OCI-M2 (cell line): ENCODE measurements at regions not wholly inside any gene's neighbourhood (a gene's known extent, or its start where the extent isn't known, plus 50 kb on each side); places are given as distances from the start of the nearest gene placed in this dataset.
"Not testable (repeated sequence)": the region's sequence is repeated elsewhere in the genome, so short reads cannot be mapped to it uniquely, and the experiment has no call there.

Source experiments
- DNase-seq: peaks from one replicate; lab custom pipeline; 2025; ENCODE audit not compliant: unreplicated experiment; lab: John Stamatoyannopoulos, UW

DNA sequence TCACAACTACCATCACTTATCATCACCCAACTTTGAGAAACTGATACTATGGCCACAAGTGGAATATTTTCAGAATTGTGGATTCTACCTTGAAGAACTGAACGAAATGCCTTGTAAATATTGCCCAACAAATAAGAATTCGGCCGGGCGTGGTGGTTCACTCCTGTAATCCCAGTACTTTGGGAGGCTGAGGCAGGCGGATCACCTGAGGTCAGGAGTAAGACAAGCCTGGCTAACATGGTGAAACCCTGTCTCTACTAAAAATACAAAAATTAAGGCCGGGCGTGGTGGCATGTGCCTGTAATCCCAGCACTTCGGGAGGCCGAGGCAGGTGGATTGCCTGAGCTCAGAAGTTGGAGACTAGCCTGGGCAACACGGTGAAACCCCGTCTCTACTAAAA lies 862.7 kb downstream of the ZPLD1 start:
- not testable (repeated sequence) for DNase-seq

DNA sequence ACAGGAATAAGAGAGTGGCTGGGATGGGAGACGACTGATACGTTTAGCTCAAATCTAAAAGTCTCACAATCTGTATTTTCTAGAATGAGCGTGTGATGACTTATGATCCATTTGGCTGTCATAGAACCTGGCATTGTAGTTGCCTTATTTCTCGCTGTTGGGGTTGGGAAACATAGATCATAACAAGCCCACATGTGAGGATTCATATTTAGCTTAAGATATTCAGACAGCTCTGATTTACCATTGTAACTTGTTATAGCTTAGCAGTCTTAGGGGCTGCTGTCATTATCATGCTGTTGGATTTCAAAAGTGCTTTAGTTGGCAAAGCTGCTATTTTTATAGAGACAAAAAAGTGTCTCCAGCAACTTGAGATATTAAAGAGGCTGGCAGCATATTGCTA lies 871.3 kb downstream of the ZPLD1 start:
- DNase-seq, result no peak

DNA sequence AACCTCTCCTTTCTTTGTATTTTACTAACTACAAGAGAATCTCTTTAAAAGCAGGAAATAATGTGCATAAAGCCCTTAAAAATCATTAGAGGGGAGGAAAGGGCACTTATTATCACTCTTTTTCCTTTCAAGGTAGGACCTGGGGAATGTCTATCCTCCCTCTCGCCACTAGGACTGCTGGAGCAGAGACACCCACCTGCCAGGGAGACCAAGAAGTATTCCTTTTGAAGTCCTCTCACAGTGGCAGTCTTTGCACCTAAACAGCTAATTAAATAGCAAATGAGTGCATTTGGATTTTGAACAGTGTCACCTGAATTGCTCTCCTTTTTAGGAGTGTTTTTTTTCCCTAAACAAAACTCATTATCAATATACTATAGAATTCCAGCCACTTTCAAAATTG lies 874.1 kb downstream of the ZPLD1 start:
- no peak for DNase-seq

DNA sequence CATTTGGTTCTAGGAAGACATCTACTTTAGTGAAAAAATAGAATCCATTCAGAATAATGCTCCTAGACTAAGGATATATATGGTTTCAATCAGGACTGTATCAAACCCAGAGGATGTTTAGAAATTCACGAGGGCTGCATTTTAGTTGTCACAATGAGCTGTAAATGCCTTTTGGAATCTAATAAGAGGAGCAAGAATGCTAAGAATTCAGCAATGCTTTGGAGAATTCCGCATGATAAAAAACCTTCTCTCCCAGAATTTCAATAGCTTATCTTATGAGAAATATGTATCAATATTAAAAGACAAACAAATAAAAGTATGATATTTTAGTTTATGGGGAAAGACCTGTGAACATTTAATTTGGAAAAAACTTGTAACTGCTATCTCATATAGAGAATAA lies 885.1 kb downstream of the ZPLD1 start:
- DNase-seq, result no peak

DNA sequence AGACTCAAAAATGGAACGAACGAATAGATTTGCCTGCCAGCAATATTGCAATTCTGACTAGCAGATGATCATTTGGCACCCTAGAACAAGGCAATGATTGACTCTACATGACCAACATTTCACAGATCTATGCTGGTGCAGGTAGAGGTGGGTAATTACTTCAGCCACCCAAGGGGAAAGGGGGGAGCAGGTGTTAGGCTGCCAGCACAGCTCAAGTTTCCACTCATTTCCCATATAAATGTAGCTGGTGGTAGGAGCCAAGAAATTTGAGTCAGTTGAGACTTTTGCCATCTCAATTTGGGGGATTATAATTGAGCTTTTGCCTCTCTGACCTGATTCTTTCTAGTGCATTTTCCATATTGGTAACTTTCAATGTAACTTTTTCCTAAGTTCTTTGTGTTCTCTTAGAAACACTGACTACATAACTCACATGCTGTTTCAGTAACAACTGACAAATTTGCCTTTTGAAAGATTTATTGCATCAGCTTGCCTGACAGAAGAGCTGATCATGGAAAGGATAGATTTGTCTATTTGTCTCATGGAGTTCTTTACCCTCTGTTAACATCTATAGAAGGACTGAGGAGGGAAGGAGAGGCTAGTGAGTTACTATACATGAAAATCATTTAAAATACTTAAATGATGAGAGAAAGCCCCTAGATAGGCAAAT lies 902.5 kb downstream of the ZPLD1 start:
- DNase-seq, result no peak

DNA sequence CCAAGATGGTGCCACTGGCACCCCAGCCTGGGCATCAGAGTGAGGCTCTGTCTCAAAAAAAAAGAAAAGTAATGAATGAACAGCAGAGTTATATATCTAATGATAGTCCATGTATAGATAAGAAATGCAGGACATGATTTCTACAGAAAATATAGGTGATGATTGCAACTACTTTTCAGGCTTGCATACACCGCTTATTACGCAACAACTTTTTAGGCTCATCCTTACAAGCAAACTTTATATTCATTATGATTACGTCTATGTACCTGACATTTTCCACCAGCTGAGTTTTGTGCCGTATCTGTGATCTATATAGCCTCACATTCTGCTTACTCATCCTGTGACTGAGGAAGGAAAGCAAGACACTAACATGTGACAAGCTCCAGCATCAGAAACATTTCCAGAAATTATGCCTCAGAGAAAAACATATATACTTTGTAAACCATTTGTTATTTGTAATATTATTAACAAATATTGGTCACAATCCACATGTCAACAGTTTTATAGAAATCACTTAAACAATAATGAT lies 906.3 kb downstream of the ZPLD1 start:
- no peak for DNase-seq

DNA sequence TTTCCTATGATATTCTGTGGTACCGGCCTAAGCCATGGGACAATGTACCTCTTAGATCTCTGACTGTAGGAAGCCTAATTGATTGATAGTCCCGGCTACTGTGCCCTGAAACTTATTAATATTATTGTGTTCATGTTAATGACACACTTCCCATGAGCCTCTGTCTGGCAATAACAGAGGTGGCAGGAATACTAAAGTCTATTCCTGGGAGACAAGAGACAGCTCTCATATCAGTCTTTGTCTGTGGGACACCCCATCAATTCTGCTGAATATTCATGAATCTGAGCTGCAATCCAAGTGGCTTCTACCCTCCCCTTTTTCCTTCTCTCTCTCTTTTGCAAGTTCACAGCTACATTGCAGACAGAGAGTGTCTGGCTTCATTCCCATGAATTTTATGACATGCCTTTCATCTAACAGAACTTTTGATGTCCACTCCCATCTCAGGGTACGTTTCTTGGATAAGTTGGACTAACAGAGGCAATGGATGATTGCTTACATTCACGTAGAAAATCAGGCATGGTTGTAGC lies 907.5 kb downstream of the ZPLD1 start:
- no peak for DNase-seq

DNA sequence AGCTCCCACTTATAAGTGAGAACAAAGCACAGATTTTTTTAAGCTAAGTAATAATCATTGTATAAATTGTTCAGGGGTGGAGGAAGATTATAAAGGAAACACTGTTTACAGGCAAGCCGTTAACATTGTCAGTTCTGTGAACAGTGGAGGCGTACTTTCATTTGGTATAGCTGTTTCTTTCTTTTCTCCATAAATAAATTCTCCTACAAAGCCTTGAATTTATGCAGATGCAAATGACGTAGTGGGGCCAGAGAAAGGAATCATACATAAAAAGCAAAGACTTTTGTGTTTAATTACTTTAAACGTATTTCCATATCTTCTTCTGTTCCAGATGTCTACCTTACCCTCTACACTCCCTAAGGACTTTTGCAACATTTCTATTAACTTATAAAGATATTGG lies 914.9 kb downstream of the ZPLD1 start:
- no peak for DNase-seq

DNA sequence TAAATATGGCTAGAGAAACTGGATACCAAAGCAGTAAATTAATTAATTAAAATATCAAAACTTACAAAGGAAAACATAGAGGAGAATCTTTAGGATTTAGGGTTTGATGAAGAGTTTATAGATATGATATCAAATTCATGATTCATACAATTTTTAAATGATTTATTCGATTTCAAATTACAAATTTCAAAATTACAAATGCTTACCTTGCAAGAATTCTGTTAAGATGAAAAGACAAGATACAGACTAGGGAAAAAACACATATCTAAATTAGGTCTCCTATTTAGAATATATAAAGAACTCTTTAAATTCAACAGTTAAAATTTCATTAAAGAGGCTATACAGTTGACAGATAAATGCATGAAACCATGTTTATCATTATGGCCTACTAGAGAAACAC lies 930.7 kb downstream of the ZPLD1 start:
- DNase-seq, result no peak

DNA sequence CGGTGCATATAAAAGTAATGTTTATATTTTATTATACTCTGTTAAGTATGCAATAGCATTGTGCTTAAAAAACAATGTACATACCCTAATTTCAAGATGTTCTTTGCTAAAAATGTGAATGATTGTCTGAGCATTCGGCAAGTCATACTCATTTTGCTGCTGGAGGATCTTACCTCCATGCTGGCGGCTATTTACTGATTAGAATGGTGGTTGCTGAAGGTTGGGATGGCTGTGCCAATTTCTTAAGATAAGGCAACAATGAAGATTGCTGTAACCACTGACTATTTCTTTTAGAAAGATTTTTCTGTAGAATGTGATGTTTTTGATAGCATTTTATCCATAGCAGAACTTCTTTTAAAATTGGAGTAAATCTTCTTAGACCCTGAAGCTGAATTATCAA lies 932.7 kb downstream of the ZPLD1 start:
- no peak for DNase-seq

DNA sequence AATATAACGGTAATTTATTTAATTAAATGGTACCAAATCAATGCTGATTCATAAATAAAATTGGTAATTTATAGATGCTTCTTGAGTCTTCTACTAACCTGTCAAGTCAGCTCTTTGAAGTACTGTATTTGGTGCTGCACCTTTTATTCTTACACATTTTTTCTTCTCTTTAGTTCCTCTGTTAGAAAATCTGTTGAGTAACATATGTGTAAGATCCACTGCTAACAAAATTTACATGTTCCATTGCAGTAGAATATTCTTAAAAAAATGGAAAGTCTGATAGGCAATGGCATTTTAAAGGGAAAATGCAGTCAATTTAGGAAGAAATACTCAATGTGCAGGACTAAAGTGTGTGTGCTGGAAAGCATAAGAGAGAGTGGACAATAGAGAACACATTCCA lies 936.6 kb downstream of the ZPLD1 start:
- DNase-seq, result no peak

DNA sequence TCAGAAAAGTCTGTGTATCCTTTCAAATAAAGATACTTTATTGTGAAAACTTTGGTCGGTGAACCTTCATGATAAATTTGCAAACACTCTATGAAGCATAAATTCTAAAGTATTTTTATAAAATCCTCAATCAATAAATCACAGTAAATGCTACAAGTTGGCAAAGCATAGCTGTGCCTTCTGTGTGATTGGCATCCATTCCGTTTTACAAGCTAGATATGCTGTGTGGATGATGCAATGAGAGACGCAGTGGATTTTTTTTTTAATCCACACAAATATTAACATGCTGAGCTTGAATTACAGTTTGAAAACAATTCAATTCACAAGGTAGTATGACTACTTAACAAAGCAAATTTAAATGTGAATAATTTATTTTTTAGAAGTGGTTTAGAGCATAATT lies 937.2 kb downstream of the ZPLD1 start:
- DNase-seq, result no peak

DNA sequence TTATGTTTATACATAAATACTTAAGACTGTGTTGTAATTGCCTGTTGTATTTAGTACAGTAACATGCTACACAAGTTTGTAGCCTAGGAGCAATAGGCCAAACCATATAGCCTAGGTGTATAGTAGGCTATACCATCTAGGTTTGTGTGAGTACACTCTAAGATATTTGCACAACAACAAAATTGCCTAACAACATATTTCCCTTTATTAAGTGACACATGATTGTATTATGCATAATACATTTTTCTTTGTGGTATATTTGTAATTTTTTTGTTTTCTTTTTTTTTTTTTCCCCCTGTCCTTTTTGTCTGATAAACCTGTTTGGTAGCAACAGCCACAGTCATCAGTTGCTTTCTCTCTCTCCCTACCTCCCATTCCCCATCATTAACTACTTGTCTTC lies 945.6 kb downstream of the ZPLD1 start:
- no peak for DNase-seq

DNA sequence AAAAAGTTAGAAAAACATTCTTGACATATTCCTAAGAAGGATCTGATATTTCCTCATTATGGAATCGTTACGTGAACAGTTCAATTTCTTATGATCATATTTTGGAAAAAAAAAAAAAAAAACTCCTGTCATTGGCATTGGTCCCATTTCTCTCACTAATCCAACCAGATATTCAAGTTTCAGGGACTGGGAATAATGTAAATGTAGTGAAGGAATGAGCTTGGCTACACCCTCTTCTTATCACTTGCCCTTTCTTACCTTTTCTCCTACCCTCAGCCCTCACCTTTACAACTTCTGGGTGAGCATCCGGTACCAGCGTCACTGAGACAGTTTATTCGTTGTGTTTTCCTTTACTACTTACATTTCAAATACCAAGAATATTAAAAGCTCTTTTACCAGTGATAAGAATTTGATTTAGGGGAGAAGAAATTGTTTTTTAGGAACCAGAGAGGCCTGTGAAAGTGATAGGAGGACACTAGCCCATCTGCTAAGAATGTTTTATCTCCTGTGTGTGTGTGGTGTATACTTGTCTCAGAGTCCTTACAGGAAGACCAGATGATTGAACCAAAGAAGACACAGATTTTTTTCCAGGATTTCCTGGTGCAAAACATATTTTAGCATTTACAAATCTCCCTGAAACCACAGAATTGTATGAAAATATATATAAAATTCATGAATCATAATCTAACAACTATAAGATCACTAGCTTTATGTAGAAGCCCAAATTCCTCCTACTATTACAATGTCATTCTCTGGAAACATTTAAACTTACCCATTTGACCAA lies 946.7 kb downstream of the ZPLD1 start:
- no peak for DNase-seq

DNA sequence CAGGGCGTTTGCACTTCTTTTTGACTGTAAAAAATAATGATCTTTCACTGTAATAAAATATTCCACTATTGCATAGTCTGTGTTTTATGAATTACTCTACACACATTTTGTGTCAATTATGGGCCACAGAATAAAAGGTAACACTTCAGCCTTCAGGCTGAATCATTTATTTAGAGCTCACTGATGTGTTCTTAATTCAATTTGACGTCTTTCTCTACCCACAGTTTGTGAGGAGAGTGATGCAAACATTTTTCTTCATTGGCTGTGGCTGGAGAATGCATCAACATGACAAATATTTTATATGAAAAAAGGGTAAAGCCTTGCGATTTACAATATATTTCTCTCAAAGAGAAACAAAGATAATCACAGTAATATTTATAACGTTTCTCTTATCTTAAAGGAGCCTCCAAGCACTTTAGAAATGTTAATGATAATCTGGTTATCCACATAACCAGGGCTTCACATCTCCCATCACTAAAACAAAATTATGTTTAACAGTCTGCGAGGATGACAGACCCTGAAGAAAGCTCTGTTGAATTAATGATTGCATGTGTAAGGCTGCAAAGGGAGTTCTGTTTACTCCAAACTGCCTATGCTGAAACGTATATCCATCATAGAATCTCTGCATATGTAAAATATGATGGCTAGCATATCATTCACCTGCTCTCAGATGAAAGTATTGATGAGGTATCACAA lies 951.3 kb downstream of the ZPLD1 start:
- DNase-seq, result no peak

DNA sequence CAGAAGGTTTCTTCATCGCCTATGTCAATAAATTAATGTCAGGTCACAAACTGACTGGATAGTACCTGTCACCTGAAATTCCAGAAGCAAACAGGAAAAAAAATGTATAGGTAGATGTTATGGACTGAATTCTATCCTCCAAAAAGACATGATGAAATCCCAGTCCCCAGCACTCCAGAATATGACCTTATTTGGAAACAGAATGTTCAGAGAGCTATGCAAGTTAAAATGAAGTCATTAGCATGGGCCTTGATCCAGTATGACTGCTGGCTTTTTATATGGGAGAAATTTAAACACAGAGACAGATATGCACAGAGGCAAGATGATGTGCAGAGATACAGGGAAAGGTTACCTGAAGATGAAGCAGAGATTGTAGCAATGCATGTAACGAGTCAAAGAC lies 953.4 kb downstream of the ZPLD1 start:
- no peak for DNase-seq

DNA sequence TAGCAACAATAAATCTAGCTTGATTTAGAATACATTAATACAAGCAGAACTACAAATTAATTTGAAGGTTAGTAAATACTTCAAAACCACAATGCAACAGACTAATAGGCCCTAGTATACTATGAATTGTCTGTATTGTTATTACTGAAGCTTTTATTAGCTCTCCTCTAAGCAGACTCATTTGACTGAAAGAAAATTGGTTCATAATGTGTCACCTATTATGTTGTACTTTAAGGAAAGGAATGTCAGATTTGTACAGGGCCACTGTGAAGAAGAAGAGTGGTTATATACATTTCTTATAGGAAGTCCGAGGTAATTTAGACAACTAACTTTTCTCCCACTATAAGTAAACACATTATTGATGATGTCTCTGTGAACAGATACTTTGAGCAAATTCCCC lies 954.5 kb downstream of the ZPLD1 start:
- no peak for DNase-seq

DNA sequence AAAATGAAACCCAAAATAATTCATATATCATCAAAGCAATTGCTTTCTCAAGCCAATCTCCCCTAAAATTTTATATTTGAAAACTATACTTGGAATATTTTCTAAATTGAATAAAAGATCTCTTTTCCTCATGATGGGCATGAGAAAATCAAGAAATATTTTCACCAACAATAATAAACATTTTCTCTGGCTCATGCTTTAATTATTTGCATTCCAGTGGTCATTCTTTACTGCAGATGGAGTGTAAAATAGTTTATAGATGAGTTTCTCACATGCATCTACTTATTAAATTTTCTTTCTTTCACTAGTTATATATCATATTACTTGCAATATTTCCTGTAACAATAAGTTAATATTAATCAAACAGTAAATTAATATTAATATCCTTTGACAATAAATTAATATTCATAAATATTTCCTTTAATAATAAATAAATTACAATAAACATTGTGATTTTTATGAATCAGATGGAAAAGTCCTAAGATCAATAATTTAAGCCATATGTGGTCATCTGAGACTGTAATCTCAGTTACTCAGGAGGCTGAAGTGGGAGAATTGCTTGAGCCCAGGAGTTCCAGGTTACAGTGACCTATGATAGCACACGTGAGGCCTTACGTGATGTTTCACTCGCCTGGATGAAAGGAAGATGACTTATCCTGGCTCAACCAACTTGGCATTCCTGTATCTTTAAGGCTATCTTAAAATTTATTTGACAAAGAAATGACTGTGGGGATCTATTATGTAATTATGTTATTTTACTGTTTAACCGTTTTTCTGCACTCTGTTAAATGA lies 958.8 kb downstream of the ZPLD1 start:
- DNase-seq, result no peak

DNA sequence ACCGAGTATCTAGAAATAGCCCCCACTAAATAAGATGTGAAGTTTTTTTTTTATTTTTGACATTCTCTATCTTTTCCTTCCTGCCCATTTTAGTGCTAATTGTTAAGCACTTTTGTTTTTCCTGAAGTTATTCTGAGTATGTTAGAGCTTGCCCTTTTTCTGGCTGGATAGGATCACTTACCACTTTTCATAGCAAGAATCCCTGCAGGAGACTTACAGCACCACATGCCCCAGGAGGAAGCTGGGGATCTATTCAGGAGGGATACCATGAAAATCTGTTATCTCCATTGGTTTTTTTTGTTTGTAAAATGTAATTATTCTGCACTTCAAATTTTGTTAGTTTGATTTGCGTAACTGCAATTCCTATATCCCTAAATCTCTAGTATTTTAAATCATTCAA lies 968.4 kb downstream of the ZPLD1 start:
- DNase-seq, result no peak

DNA sequence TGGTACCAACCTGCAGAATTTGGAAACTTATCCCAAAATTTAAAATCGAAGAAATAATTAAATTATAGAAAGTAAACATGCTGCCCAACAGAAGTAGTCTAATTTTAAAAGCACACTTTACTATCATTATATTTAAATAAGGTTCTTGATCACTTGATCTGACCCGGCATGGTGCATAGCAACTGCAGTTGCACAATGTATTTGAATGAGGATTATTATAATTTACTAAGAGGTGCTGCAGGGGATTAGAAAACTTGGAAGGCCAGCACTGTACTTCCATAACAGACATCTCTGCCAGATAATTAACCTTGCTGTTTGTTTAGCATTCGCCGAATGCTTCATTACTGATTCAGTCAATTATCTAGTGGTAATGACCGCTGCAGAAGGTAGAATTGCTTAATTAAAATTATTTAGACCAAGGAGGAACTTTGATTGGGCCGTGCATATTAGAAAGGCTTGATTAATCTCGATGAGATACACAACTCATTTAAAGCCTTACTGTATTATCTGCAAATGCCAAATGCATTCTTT lies 971.6 kb downstream of the ZPLD1 start:
- no peak for DNase-seq

DNA sequence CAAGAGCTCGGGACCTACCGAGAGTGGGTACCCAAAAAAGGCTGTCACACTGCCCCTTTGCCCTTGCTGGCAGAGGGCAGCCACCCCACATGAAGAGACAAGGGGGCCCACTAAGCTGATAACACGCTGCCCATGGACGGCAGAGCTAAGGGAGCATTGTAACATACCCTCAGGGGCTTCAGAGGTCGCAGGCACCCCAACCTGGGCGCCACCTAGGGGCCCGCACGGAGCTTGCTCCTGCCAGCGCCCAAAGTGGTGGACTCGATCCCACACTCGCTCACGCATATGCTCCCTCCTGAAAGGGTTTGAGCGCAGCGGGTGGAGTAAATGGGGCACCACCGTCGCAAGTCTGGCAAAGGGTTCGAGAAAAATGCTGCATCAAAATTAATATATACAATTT lies 975.4 kb downstream of the ZPLD1 start:
- no peak for DNase-seq
